Parathyroid adenoma (tissue), 2 donors: ENCODE measurements at regions not wholly inside any gene's neighbourhood (a gene's known extent, or its start where the extent isn't known, plus 50 kb on each side); places are given as distances from the start of the nearest gene placed in this dataset.
"Not testable (repeated sequence)": the region's sequence is repeated elsewhere in the genome, so short reads cannot be mapped to it uniquely, and the experiment has no call there.

Source experiments
- H2AFZ ChIP-seq: fragments of 300-600 bp; sonication (generic); one replicate; pipeline ENCODE4 v1.7.0; 2017; ENCODE audit warnings: antibody characterized with exemption, mild to moderate bottlenecking
- H3K27ac ChIP-seq: fragments of 300-600 bp; sonication (generic); one replicate; pipeline ENCODE4 v1.7.0; 2017
- H3K27me3 ChIP-seq: fragments of 300-600 bp; sonication (generic); one replicate; pipeline ENCODE4 v1.7.0; 2017; ENCODE audit warnings: low read length; ENCODE audit not compliant: control insufficient read depth, insufficient read depth
- H3K36me3 ChIP-seq: fragments of 300-600 bp; sonication (generic); one replicate; pipeline ENCODE4 v1.7.0; 2017; ENCODE audit warnings: low read length; ENCODE audit not compliant: control insufficient read depth, insufficient read depth
- H3K4me1 ChIP-seq: fragments of 300-600 bp; sonication (generic); one replicate; pipeline ENCODE4 v1.7.0; 2017; ENCODE audit warnings: control low read depth
- H3K4me2 ChIP-seq: fragments of 300-600 bp; sonication (generic); one replicate; pipeline ENCODE4 v1.7.0; 2017; ENCODE audit warnings: low read length
- H3K4me3 ChIP-seq: fragments of 300-600 bp; sonication (generic); one replicate; pipeline ENCODE4 v1.7.0; 2017; ENCODE audit warnings: low read depth, low read length
- H3K79me2 ChIP-seq: fragments of 300-600 bp; sonication (generic); one replicate; pipeline ENCODE4 v1.7.0; 2017; ENCODE audit warnings: control low read depth
- H3K9ac ChIP-seq: fragments of 300-600 bp; sonication (generic); one replicate; pipeline ENCODE4 v1.7.0; 2017; ENCODE audit warnings: mild to moderate bottlenecking
- H3K9me3 ChIP-seq: fragments of 300-600 bp; sonication (generic); one replicate; pipeline ENCODE4 v1.7.0; 2017; ENCODE audit warnings: low read length; ENCODE audit not compliant: control insufficient read depth
- donor health status: primary hyperparathyroidism.

DNA sequence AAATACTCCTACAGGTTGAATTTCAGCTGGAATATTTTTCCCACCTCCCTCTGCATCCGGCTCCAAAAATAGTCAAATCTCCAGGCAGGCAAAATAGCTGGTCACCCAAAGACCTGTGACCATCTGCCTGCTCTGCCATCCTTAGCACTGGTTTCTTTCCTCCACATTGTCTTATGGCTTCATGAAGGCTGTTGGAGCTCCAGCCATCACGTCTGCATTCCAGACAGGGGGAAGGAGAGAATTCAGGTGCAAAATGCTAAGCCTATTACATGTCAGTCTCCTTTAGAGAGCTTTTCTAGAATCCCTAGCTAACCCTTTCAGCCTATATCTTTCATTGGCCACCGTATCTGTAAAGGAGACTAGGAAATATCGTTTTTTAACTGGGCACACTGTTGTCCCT is 367.7 kb downstream of the BCL2L11 start:
- not testable (repeated sequence) for H3K79me2 ChIP-seq

DNA sequence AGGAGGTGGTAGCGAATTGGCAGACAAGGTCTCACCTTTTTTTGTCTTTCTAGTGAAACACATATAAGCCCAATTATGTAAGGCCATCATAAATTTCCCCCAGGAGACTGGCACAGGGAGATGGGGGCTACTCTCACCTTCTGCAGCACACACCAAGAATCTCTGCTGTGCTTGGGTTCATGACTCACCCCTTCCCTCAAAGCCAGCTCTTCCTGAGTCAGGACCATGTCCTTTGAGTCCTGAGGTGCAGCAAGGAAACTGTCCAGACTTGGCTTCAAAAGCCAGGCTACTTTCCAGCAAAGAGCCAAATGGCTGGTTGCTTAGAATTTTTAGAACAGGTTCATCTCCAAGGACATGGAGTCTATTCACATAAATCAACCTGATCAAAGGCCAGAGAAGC is 368.7 kb downstream of the BCL2L11 start:
- H3K27ac ChIP-seq, H3K4me2 ChIP-seq, H3K79me2 ChIP-seq, H3K4me1 ChIP-seq, H3K36me3 ChIP-seq, H3K27me3 ChIP-seq, H3K9me3 ChIP-seq, H2AFZ ChIP-seq, H3K4me3 ChIP-seq, H3K9ac ChIP-seq: not testable (repeated sequence)

More for the DNA sequence above, 367.7 kb downstream of the BCL2L11 start:
- H3K4me2 ChIP-seq, H3K27me3 ChIP-seq, H3K4me1 ChIP-seq, H3K27ac ChIP-seq, H2AFZ ChIP-seq, H3K36me3 ChIP-seq, H3K9ac ChIP-seq, H3K9me3 ChIP-seq, H3K4me3 ChIP-seq: not testable (repeated sequence)

DNA sequence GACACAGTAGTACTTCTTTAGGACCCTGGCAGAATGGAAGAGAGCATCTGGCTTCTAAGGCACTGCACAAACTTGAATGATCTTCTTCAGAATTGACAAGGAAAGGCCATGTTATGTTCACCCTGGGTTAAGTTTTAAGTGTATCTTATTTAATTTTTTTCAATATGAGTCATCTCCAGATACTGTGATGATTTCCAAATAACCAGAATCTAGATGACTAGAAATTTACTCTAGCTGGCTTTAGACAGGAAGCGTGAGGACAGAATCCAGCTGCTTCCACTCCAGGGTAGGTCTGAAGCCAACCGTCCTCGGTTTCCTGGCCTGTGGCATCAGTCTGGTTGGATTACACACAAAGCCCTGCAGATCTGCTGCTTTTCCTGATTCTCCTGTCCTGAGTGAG is 370.5 kb downstream of the BCL2L11 start:
- H3K9me3 ChIP-seq, H3K9ac ChIP-seq, H2AFZ ChIP-seq, H3K27ac ChIP-seq, H3K4me3 ChIP-seq, H3K27me3 ChIP-seq, H3K36me3 ChIP-seq, H3K4me1 ChIP-seq, H3K4me2 ChIP-seq, H3K79me2 ChIP-seq: not testable (repeated sequence)

DNA sequence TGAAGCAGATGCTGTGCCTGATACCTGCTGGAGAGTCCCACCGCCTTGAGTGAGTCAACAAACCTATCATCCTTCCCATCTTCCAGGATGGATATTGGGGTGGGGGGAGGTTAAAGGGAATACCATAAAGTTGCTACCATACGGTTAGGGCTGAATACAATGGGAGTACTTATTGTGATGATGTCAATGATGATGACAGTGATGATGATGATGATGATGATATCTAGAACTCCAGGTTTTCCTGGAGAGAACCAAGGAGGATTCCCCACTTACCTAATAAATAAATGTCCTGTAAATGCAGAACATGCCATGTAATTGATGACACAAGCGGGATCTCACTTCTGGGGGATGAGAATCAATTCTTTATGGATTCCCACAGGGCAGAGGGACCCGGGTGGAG is 370.9 kb downstream of the BCL2L11 start:
- not testable (repeated sequence) for H3K9me3 ChIP-seq, H3K36me3 ChIP-seq, H3K4me3 ChIP-seq, H3K79me2 ChIP-seq, H3K9ac ChIP-seq, H3K27me3 ChIP-seq, H3K4me2 ChIP-seq, H2AFZ ChIP-seq, H3K4me1 ChIP-seq, H3K27ac ChIP-seq

DNA sequence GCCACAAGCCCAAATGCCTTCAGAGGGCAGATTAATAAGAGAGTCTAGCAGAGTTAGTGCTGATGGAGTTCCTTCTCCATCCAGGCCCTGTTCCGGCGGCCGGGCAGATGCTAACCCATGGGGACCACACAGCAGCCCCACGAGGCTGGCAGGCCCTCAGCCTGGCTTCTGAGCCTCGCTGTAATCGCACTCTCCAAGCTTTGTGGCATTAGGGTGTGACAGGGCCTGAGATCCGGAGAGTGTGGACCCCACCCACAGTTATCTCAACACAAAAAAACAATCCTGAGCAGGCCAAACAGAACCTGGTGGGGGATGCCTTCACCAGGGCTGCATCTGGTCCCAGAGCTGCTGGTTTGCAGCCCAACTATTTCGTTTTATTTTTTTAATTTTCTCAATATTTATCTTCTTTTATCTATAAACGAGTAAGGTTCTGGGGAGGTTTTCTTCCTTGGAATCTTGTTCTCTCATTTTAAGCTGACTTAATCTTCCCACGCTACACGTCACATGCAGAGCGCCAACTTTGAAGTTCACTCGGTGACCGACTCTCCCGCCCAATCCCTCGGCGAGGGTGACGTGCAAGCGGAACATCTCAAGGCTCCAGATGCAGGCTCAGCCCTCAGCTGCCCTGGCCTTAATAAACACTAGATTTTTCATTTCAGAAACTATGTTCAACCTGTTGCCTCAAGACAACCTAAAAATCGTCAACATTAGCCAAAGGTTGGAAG is 372.4 kb downstream of the BCL2L11 start:
- peak overlapping the region; percentile 32 for H3K27ac ChIP-seq
- not testable (repeated sequence) for H3K79me2 ChIP-seq, H2AFZ ChIP-seq

DNA sequence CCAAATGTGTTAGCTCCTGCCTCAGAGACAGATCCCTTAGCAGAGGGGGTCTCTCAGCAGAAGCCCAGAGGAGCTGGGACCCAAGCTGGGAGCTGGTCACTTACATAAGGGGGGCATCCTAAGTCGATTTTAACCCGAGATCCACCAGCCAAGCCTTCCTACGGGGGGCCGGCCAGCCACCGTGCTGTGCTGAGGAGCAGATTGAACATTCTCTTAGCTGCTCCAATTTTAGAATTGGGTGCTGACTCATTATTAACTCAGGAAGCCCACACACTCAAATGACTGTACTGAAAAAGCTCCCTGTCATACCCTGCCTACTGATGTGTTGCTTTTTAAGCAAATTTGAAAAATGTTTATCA is 373.0 kb downstream of the BCL2L11 start:
- H3K9ac ChIP-seq, H3K27me3 ChIP-seq, H2AFZ ChIP-seq, H3K4me1 ChIP-seq, H3K36me3 ChIP-seq, H3K4me3 ChIP-seq, H3K9me3 ChIP-seq, H3K4me2 ChIP-seq, H3K79me2 ChIP-seq: not testable (repeated sequence)
- peak overlapping the region; percentile 32 for H3K27ac ChIP-seq

More for the DNA sequence above, 372.4 kb downstream of the BCL2L11 start:
- H3K9me3 ChIP-seq, H3K4me3 ChIP-seq, H3K4me2 ChIP-seq, H3K4me1 ChIP-seq, H3K36me3 ChIP-seq, H3K27me3 ChIP-seq, H3K9ac ChIP-seq: not testable (repeated sequence)

DNA sequence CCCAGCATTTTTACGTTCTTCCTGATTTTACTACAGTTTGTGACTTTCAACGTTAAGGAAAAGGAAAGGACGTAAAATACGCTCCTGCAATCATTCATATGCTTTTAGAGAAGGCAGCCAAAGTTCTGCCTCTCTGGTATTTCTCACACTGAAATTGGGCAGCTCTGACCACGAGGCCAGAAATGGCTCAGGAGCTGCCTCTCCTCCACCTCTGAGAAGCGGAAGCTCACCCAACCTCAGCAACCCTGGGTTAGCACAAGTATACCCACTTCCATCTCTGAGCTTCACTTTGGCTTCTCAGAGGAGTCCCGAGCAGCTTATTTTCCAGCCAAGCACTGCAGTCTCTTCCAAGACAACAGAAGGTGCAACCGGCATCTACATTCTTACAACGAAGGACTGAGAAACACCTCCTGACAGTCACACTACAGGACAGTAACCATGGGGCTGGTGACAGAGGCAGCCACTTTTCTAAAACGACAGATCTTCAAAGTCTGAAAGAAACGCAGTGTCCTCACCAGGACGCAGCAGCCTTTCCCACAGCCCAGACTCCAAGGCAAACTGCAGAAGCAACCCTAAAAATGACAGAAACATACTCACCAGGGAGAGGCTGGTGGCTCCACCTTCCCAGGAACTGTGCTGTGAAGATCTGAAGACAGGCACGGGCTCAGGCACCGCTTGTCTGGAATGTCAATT is 373.7 kb downstream of the BCL2L11 start:
- not testable (repeated sequence) for H3K27me3 ChIP-seq, H3K9ac ChIP-seq, H3K4me3 ChIP-seq, H3K9me3 ChIP-seq, H3K79me2 ChIP-seq, H3K36me3 ChIP-seq, H2AFZ ChIP-seq, H3K4me2 ChIP-seq, H3K4me1 ChIP-seq
- H3K27ac ChIP-seq = peak overlapping the region; percentile 56

DNA sequence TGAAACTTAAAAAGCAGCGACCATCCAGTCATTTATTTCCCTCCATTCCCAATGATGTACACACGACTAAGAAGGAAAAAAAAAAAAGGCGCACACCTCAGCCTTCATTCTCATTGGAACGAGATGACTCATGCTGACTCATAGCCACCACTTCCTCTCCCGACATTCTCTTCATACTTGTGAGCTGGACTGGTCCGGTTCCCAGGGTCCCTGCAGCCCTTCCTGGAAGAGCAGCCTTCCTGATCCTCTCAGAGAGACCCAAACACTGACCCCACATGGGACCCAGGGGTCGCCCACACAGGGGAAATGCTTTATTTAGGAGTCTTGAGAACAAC is 374.2 kb downstream of the BCL2L11 start:
- H3K4me2 ChIP-seq, H3K4me3 ChIP-seq: not testable (repeated sequence)
- H3K27ac ChIP-seq = peak overlapping the region; percentile 56

DNA sequence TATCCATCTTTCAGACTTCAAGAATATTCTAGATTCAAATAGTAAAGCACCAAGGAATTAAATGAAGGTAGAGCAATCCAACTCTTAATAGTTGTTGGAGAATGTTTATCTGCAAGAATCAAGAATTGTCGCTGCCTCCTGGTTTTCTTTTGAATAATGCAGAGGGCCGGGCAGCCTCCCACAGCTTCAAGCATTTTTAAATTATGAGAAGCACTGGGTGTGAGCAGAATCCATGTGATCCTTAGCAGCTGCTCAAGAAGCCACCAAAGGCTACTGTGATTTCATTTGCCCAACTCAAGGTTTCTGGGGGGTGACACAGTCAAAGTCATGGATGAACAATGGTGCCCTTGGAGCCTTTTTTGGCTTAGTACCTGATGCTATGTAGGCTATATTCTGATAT is 374.9 kb downstream of the BCL2L11 start:
- not testable (repeated sequence) for H3K4me1 ChIP-seq, H3K27ac ChIP-seq, H3K9me3 ChIP-seq, H3K4me2 ChIP-seq, H3K4me3 ChIP-seq, H3K79me2 ChIP-seq, H3K27me3 ChIP-seq, H3K9ac ChIP-seq, H3K36me3 ChIP-seq, H2AFZ ChIP-seq

More for the DNA sequence above, 374.2 kb downstream of the BCL2L11 start:
- H3K36me3 ChIP-seq, H3K9ac ChIP-seq, H3K79me2 ChIP-seq, H3K9me3 ChIP-seq, H3K27me3 ChIP-seq, H3K4me1 ChIP-seq, H2AFZ ChIP-seq: not testable (repeated sequence)

DNA sequence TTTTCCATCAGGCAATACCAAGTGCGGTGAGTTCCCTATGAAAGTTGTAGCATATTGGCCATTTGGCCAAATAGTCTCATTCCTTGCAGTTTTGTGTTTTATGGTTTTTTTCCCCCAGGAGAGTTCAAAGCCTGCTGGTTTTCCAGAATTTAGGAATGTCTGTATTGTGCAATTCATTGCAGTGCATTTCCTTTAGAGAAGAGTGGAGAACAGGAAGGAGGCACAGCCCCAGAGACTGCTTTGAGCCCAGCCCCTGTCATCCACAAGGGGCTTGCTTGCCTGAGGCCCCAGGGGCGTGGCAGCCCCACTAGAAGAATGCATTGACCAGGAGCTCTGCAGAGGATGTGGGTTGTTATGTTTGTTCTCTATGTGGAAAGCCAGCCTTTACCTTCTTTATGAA is 375.5 kb downstream of the BCL2L11 start:
- H3K79me2 ChIP-seq, H2AFZ ChIP-seq, H3K4me3 ChIP-seq, H3K9ac ChIP-seq, H3K36me3 ChIP-seq, H3K4me2 ChIP-seq, H3K9me3 ChIP-seq, H3K27me3 ChIP-seq, H3K4me1 ChIP-seq, H3K27ac ChIP-seq: not testable (repeated sequence)

DNA sequence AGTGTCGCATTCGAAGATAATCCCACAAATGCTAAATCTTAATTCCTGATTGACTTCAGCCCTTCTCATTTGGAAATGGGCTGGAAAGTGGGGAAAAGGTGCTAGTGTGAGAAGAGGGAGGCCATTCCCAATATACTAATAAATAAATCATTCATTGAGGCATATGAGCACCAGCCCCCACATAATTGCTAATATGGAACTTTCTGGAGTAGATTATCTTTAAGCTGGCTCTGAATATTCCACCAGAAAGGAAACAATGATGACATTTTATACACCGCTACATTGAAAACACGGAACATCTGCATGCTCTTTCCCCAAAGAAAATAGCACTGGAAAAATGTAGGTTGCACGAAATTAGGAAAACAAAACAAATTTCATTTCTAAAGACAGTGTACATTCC is 376.1 kb downstream of the BCL2L11 start:
- H3K9ac ChIP-seq, H3K36me3 ChIP-seq, H3K79me2 ChIP-seq, H3K4me2 ChIP-seq, H2AFZ ChIP-seq, H3K27me3 ChIP-seq, H3K4me1 ChIP-seq, H3K27ac ChIP-seq, H3K4me3 ChIP-seq, H3K9me3 ChIP-seq: not testable (repeated sequence)
